ENCODE measurements at regions not wholly inside any gene's neighbourhood (a gene's known extent, or its start where the extent isn't known, plus 50 kb on each side); places are given as distances from the start of the nearest gene placed in this dataset.

- DNase-seq = no peak
- no peak overlapping the region for H3K9ac ChIP-seq (ENCODE audit: extremely low read depth, low read length, poor library complexity, severe bottlenecking)
- no peaks in the 10 kb centered on the region for H3K4me1 ChIP-seq (ENCODE audit: control insufficient read depth, insufficient read depth, low read length)
- H3K9me3 ChIP-seq (ENCODE audit: control insufficient read depth, low read length) = peaks cover 9% of the 10 kb centered on the region
- no peak overlapping the region for H3K27ac ChIP-seq (ENCODE audit: low read depth, low read length)
- no peak overlapping the region for H3K4me3 ChIP-seq (ENCODE audit: low read length)
- Mint-ChIP-seq H3K27me3 (ENCODE audit: insufficient read depth) (peaks cover 2% of the 10 kb centered on the region), H3K36me3 (ENCODE audit: low read depth) (no peaks in the 10 kb centered on the region), H3K4me3 (no peak overlapping the region), H3K4me1 (peaks cover 18% of the 10 kb centered on the region), H3K27ac (no peak overlapping the region), H3K9me3 (peaks cover 11% of the 10 kb centered on the region)
- WGBS, 2 experiments (ENCODE audit: insufficient coverage in 1 of 2, insufficient read length in 1 of 2) = 78 to 88% methylated on average over 3 to 4 of the region's 4 CpGs
- no peak for TF ChIP-seq CTCF (conservative IDR thresholded peaks at IDR 0.05)
- H3K27me3 ChIP-seq (ENCODE audit: control insufficient read depth, insufficient read depth, low read length, poor library complexity, severe bottlenecking) = no peaks in the 10 kb centered on the region
- no peaks in the 10 kb centered on the region for H3K36me3 ChIP-seq (ENCODE audit: control insufficient read depth, insufficient read depth, low read length)
Measured at GRCh38 chr1:30264672-30265025, 458.7 kb downstream of the MATN1 start.

- H3K36me3 Mint-ChIP-seq (ENCODE audit: low read depth) = no peaks in the 10 kb centered on the region
- Histone ChIP-seq H3K27me3 (ENCODE audit: control insufficient read depth, insufficient read depth, low read length, poor library complexity, severe bottlenecking) (no peaks in the 10 kb centered on the region), H3K9ac (ENCODE audit: extremely low read depth, low read length, poor library complexity, severe bottlenecking) (no peak overlapping the region), H3K4me1 (ENCODE audit: control insufficient read depth, insufficient read depth, low read length) (peaks cover 2% of the 10 kb centered on the region), H3K27ac (ENCODE audit: low read depth, low read length) (no peak overlapping the region), H3K36me3 (ENCODE audit: control insufficient read depth, insufficient read depth, low read length) (no peaks in the 10 kb centered on the region), H3K9me3 (ENCODE audit: control insufficient read depth, low read length) (peaks cover 9% of the 10 kb centered on the region), H3K4me3 (ENCODE audit: low read length) (no peak overlapping the region)
- peaks cover 11% of the 10 kb centered on the region for H3K9me3 Mint-ChIP-seq
- peaks cover 2% of the 10 kb centered on the region for H3K27me3 Mint-ChIP-seq (ENCODE audit: insufficient read depth)
- DNase-seq = no peak
- H3K4me3 Mint-ChIP-seq = no peak overlapping the region
- no peak for TF ChIP-seq CTCF (conservative IDR thresholded peaks at IDR 0.05)
- 85 to 87% methylated on average over 2 to 9 of the region's 9 CpGs for WGBS, 2 experiments (ENCODE audit: insufficient coverage in 1 of 2, insufficient read length in 1 of 2)
- peaks cover 21% of the 10 kb centered on the region for H3K4me1 Mint-ChIP-seq
- no peak overlapping the region for H3K27ac Mint-ChIP-seq
Measured at GRCh38 chr1:30263888-30264671, 459.3 kb downstream of the MATN1 start.

- no peak overlapping the region for H3K9ac ChIP-seq (ENCODE audit: extremely low read depth, low read length, poor library complexity, severe bottlenecking)
- Mint-ChIP-seq H3K4me1 (peaks cover 21% of the 10 kb centered on the region), H3K27me3 (ENCODE audit: insufficient read depth) (peaks cover 2% of the 10 kb centered on the region), H3K4me3 (no peak overlapping the region), H3K9me3 (peaks cover 11% of the 10 kb centered on the region), H3K36me3 (ENCODE audit: low read depth) (no peaks in the 10 kb centered on the region), H3K27ac (no peak overlapping the region)
- H3K9me3 ChIP-seq (ENCODE audit: control insufficient read depth, low read length) = peaks cover 9% of the 10 kb centered on the region
- TF ChIP-seq CTCF (conservative IDR thresholded peaks at IDR 0.05) = no peak
- H3K27me3 ChIP-seq (ENCODE audit: control insufficient read depth, insufficient read depth, low read length, poor library complexity, severe bottlenecking) = no peaks in the 10 kb centered on the region
- peaks cover 3% of the 10 kb centered on the region for H3K4me1 ChIP-seq (ENCODE audit: control insufficient read depth, insufficient read depth, low read length)
- DNase-seq = no peak
- no peak overlapping the region for H3K4me3 ChIP-seq (ENCODE audit: low read length)
- no peak overlapping the region for H3K27ac ChIP-seq (ENCODE audit: low read depth, low read length)
- no peaks in the 10 kb centered on the region for H3K36me3 ChIP-seq (ENCODE audit: control insufficient read depth, insufficient read depth, low read length)
- WGBS, 2 experiments (ENCODE audit: insufficient coverage in 1 of 2, insufficient read length in 1 of 2) = 92 to 100% methylated on average over 3 to 4 of the region's 4 CpGs
Measured at GRCh38 chr1:30263405-30263804, 460.0 kb downstream of the MATN1 start.

Measured in endodermal cell (in vitro differentiated cells).